Chondrocyte (in vitro differentiated cells): ENCODE measurements at regions not wholly inside any gene's neighbourhood (a gene's known extent, or its start where the extent isn't known, plus 50 kb on each side); places are given as distances from the start of the nearest gene placed in this dataset.

Source experiments
- DNase-seq: peaks from one replicate; pipeline ENCODE4 v3.0.0; 2021; ENCODE audit warnings: mixed read lengths, low spot score
- H3K27ac Mint-ChIP-seq: one replicate; pipeline ENCODE4 v1.8.0; 2021; ENCODE audit warnings: mild to moderate bottlenecking, moderate library complexity, mixed read lengths; ENCODE audit not compliant: unreplicated experiment
- H3K27me3 Mint-ChIP-seq: 2 replicates; pipeline ENCODE4 v1.8.0; 2021; ENCODE audit warnings: low read depth, mixed read lengths
- H3K36me3 Mint-ChIP-seq: 2 replicates; pipeline ENCODE4 v1.8.0; 2021; ENCODE audit warnings: low read depth, mixed read lengths
- H3K4me1 Mint-ChIP-seq: 2 replicates; pipeline ENCODE4 v1.8.0; 2021; ENCODE audit warnings: low read depth, mild to moderate bottlenecking, mixed read lengths
- H3K4me3 Mint-ChIP-seq: one replicate; pipeline ENCODE4 v1.8.0; 2021; ENCODE audit warnings: mild to moderate bottlenecking, moderate library complexity, mixed read lengths; ENCODE audit not compliant: unreplicated experiment
- H3K9me3 Mint-ChIP-seq: 2 replicates; pipeline ENCODE4 v1.8.0; 2021; ENCODE audit warnings: low read depth, mixed read lengths
- TF ChIP-seq, protein P1 (sequence below): fragments of 200-600 bp; sonication (generic); IDR thresholded peaks from 2 replicates; pipeline ENCODE4 v1.5.0; 2021; ENCODE audit warnings: antibody characterized with exemption, mild to moderate bottlenecking, moderate library complexity

DNA sequence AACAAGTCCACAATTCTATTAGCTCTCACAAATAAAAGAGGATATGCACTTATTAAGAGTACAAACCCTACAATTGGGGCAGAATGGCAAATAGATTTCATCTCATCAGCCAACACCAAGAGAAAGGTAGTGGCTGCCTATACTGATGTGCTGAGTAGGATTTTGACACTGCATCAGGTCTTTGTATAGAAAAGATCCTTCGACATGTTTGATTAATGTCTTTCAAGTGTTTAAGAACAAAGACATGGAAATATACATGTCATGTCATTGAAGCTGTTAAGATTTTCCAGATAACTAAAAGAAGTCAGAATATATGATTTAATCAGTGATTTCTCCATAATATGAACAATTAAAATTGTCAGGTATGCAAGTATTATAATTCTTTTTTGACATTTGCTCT, 238.7 kb upstream of the GRAMD2B start:
- H3K27ac Mint-ChIP-seq: no peak overlapping the region
- no peaks in the 10 kb centered on the region for H3K4me1 Mint-ChIP-seq
- peaks cover 8% of the 10 kb centered on the region for H3K9me3 Mint-ChIP-seq
- no peaks in the 10 kb centered on the region for H3K27me3 Mint-ChIP-seq
- H3K36me3 Mint-ChIP-seq: no peaks in the 10 kb centered on the region
- no peak for DNase-seq
- no peak overlapping the region for H3K4me3 Mint-ChIP-seq
- TF ChIP-seq, protein P1, sequence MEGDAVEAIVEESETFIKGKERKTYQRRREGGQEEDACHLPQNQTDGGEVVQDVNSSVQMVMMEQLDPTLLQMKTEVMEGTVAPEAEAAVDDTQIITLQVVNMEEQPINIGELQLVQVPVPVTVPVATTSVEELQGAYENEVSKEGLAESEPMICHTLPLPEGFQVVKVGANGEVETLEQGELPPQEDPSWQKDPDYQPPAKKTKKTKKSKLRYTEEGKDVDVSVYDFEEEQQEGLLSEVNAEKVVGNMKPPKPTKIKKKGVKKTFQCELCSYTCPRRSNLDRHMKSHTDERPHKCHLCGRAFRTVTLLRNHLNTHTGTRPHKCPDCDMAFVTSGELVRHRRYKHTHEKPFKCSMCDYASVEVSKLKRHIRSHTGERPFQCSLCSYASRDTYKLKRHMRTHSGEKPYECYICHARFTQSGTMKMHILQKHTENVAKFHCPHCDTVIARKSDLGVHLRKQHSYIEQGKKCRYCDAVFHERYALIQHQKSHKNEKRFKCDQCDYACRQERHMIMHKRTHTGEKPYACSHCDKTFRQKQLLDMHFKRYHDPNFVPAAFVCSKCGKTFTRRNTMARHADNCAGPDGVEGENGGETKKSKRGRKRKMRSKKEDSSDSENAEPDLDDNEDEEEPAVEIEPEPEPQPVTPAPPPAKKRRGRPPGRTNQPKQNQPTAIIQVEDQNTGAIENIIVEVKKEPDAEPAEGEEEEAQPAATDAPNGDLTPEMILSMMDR: no peak

DNA sequence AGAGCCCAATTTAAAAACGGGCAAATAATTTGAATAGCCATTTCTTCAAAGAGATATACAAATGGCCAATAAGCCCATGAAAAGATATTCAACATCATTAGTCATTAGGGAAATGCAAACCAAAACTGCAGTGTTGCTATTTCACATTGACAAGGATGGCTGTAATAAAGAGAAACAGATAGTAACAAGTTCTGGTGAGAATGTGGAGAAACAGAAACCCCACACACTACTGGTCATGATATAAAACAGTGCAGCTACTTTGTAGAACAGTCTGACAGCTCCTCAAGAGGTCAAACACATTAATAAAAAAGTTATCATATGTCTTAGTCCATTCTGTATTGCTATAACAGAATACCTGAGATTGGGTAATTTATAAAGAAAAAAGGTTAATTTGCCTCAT, 237.0 kb upstream of the GRAMD2B start:
- Mint-ChIP-seq H3K27me3 (no peaks in the 10 kb centered on the region), H3K4me3 (no peak overlapping the region), H3K36me3 (no peaks in the 10 kb centered on the region), H3K4me1 (no peaks in the 10 kb centered on the region), H3K27ac (no peak overlapping the region), H3K9me3 (peaks cover 8% of the 10 kb centered on the region)
- DNase-seq: no peak
- TF ChIP-seq, protein P1: no peak

DNA sequence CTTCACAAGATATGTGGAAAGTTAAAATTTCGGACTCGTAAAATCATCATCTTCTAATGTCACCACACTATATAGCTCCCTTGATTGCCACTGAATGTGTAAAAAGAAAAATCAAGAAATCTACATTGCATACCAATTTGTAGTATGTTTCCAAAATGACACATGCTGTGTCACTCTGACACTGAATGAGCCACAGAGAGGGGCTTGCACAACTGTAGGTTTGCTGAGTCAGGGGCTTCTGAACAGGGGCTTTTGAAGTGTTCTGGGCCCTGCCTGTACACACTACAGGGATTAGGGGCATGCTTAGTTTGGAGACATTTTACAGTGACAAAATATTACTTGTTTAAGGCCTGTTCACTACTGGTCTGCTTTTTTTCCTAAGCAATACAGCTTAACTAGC, 234.4 kb upstream of the GRAMD2B start:
- H3K27me3 Mint-ChIP-seq: no peaks in the 10 kb centered on the region
- H3K9me3 Mint-ChIP-seq: peaks cover 8% of the 10 kb centered on the region
- TF ChIP-seq, protein P1: no peak
- peaks cover 4% of the 10 kb centered on the region for H3K4me1 Mint-ChIP-seq
- no peak overlapping the region for H3K27ac Mint-ChIP-seq
- no peaks in the 10 kb centered on the region for H3K36me3 Mint-ChIP-seq
- DNase-seq: no peak
- H3K4me3 Mint-ChIP-seq: no peak overlapping the region

DNA sequence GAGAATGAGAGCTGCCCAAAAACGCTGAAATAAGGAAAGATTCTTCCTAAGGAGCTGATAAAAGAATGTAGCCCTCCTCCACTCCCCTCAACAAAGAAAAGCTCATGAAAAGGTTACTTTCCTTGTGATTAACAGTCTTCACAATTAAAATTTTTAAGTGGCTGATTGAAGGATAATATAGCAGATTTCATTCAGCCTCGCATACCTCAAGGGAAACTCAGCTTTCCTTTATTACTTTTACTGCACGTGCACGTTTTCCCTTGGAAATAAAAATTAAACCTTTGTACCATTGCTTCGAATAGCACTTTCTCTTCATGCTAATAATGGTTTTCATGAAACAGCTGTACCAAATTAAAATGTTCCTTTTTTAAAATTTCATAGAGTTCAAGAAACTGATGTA, 234.0 kb upstream of the GRAMD2B start:
- Mint-ChIP-seq H3K9me3 (peaks cover 8% of the 10 kb centered on the region), H3K27me3 (no peaks in the 10 kb centered on the region), H3K27ac (no peak overlapping the region), H3K4me1 (peaks cover 4% of the 10 kb centered on the region), H3K4me3 (no peak overlapping the region), H3K36me3 (no peaks in the 10 kb centered on the region)
- TF ChIP-seq, protein P1: no peak
- no peak for DNase-seq

DNA sequence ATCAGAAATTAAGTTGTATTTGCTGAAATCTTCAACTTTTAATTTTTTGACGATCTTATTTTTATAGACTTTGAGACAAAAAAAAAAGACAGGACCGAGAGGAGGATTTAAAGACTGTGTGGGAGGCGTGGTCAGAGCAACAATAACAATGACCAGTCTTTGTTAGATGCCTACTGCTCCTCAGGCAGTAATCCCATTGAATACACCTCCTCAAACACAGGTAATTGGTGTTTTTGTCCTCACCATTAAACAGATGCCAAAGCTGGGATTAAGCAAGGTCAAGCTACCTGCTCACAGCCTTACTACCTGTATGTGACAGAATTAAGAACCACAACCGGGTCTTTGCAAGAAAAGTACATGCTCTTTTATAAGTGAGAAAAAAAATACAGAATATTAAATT, 233.3 kb upstream of the GRAMD2B start:
- Mint-ChIP-seq H3K9me3 (peaks cover 8% of the 10 kb centered on the region), H3K4me3 (no peak overlapping the region), H3K27ac (no peak overlapping the region), H3K36me3 (no peaks in the 10 kb centered on the region), H3K27me3 (no peaks in the 10 kb centered on the region), H3K4me1 (peaks cover 4% of the 10 kb centered on the region)
- no peak for DNase-seq
- TF ChIP-seq, protein P1: no peak
